Hepatic stellate cell (primary cell): ENCODE measurements at regions not wholly inside any gene's neighbourhood (a gene's known extent, or its start where the extent isn't known, plus 50 kb on each side); places are given as distances from the start of the nearest gene placed in this dataset.
"Not testable (repeated sequence)": the region's sequence is repeated elsewhere in the genome, so short reads cannot be mapped to it uniquely, and the experiment has no call there.

Source experiments
- DNase-seq: peaks from one replicate; pipeline ENCODE4 v3.0.0; 2011; ENCODE audit warnings: low spot score

GRCh38 chr7:96827701-96828100, 118.1 kb upstream of the SEM1 start:
- no peak for DNase-seq

GRCh38 chr7:96829121-96829520, 119.5 kb upstream of the SEM1 start:
- DNase-seq, result not testable (repeated sequence)

DNA sequence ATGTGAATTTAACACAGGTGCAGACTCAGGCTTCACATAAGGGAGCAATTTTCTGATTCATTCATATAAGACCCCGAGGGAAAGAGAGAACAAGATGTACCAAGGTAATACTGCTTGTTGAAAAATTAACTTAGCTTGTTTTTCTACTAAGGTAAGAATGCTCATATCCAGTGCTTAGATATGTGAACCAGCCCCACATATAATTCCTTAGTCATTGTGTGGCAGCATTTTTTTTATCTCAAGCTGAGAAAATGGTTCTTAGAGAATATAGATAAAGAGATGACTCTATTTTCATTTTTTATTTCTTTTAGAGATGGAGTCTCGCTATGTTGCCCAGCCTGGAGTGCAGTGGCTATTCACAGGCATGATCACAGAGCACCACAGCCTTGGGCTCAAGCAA, 121.8 kb upstream of the SEM1 start:
- DNase-seq, result no peak

DNA sequence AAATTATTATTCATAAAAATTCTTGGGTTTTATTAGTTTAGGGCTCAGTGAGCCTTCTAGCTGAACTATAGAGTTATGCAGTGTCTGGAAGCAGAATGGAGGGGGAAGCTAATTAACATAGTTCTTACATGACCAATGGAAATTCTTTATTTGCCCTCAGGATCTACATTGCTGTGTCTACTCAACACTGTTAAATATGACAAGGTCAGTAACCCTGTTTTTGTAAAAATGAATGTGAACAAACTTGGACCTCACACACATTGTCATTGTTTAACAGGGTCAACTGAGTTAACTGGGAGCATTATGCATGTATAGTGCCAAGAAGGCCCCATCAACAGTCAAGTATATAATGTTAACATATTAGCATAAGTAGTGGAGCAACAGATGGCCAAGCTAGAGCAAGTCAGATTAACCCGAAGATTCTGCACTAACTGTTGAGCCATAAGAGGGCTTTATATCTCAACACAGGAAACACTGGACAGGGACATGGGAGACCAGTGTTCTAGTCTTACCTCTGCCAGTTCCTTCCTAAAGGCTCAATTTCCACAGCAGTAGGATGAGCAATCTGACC, 122.5 kb upstream of the SEM1 start:
- DNase-seq, result no peak

GRCh38 chr7:96833676-96834453, 124.2 kb upstream of the SEM1 start:
- DNase-seq, result no peak

DNA sequence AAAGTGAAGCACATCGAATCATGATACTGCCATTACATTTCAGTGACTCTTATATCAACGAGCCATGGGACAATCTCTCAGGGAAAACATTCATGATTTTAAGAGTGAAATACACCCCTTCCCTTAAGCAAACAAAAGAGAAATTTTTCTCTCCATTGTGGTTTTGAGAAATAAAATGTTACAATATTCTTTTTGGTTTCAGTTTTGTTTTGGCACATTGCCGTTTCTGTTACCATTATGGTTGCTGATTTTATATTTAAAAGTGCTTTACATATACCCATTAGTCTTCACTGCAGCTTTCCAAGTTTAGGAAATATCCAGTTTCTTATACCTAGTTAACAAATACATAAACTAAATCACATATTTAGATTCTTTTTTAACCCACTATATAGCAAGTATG, 126.8 kb upstream of the SEM1 start:
- no peak for DNase-seq

DNA sequence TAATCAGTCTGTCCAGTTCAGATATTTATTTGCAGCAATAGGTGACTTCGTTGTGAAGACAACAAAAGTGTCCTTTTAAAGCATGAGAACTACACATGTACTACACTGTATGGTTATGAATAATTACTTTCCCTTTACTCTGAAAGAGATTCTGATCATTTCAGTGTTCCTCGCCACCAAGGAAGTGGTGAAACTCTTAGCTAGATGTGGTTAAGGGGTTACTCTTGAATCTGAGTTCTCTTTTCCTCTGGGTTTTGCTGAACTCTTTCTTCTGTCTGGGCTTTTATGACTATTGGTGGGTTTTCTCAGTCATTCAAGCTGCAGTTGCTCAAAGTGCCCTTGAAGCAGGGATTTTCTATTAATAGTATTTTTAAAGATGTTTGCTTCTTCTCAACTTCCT, 127.9 kb upstream of the SEM1 start:
- no peak for DNase-seq

DNA sequence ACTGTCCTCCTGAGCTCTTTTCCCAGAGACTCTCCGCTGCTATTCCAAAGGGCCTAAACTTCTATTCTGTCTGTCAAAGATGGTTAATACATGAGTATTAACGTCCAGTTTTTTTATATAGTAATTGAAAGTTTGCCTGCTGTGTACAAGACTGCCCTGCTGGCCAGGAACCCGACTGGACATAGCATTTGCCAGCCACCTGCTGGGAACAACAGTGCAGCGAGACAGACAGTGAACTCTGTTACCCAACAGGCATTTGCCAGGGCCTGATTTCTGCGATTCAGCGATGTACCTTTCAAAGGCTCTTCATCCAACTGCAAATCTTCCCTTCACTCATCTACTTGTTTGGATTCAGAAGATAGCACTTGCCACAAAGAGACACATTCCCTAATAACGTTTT, 128.8 kb upstream of the SEM1 start:
- no peak for DNase-seq

GRCh38 chr7:96855139-96855538, 145.5 kb upstream of the SEM1 start:
- DNase-seq, result no peak

DNA sequence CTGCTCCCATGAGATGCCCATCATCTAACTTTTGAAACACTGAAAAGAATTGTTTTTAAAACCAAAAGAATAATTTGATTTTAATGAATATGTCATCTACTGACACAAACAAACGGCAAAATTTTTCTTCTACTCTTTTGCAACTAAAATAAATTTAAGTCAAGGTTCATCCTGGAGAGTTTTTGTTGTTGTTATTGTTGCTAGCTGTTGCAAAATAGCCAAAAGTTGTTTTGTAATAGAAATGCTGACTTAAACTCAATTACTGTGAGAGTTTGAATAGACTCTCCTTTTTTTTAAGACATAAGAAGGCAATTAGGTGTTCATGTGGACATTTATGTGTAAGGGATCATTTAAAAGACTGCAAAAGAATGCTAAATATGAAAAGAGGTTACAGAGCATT, 146.0 kb upstream of the SEM1 start:
- no peak for DNase-seq

- no peak for DNase-seq
Measured at GRCh38 chr7:96869538-96869937, 135.8 kb upstream of the DLX6 start.

DNA sequence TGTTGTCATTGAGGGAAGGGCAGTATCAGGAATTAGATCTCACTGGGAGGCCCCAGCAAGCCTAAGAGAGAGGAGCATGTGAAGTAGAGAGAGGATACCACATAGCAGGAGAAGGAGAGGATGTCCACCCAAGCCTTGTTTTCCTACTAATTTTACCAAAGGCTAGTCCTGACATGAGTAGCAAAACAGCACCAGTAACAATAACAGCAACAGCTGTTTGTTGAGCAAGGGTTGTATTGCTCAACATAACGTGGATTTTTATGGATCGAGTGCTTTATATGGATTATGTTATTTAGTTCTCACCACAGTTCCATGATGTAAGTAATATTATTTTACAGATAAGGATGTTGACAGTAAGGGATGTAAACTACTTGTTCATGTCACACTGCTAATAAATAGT, 135.2 kb upstream of the DLX6 start:
- no peak for DNase-seq

- DNase-seq, result no peak
Measured at GRCh38 chr7:96870934-96871333, 134.4 kb upstream of the DLX6 start.

GRCh38 chr7:96887426-96887825, 117.9 kb upstream of the DLX6 start:
- DNase-seq, result no peak

GRCh38 chr7:96899108-96899507, 106.2 kb upstream of the DLX6 start:
- DNase-seq, result no peak

DNA sequence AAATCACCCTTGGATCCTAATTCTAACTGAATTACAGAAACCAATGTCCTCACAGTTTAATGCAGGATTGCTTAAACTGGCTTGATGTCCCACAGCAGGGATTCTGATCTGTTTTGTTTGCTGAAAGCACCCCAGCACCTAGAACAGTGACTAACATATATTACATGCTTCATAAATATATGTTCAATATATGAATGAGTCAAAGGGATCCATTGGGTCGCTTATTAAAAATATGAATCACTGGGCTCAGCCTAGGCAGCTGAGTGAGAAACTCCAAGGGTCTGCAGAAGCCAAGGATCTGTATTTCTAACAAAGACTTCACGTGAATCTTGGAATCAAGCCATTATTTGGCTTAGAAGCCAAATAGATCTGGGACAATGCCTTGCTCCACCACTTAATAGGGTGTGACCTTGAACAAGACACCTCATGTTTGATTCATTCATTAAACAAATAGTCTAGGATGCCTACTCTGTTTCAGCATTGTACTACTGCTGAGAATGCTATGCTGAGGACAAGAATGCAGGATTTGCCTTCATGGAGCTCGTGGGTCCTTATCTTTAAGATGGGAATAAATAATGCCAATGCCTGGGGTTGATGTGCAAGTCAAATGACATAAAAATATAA, 103.4 kb upstream of the DLX6 start:
- no peak for DNase-seq

- no peak for DNase-seq
Measured at GRCh38 chr7:96903906-96904305, 101.4 kb upstream of the DLX6 start.

DNA sequence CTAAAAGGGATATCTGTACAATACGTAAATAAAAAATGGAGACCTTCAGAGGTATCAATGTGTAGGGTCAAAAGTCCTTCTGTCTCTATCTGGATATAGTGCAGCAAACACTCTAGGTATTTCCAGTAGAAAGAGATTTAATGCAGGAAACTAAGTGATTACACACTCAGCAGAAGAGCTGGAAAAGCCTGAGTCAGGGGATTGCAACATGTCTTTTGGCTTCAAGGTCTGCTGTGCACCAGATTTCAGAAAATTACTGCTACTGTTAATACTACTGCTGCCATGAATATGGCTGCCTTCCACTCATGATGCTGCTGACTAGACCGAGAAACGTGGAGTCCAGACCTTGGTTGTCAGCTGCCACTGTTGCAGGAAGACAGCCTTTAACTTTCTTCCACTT, 94.9 kb upstream of the DLX6 start:
- DNase-seq, result no peak

DNA sequence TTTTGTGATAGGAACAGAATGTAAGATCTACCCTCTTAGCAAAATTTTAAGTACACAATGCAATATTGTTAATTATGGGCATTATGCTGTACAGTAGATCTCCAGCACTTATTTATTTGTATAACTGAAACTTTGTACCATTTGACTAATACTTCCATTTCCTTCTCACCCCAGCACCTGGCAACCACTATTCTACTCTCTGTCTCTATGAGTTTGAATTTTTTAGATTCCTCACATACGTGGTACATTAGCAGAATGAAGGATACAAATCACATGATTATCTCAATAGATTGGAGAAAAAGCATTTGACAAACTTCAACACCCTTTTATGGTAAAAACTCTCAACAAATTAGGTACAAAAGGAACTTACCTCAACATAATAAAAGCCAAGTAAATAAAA, 90.3 kb upstream of the DLX6 start:
- DNase-seq, result no peak

DNA sequence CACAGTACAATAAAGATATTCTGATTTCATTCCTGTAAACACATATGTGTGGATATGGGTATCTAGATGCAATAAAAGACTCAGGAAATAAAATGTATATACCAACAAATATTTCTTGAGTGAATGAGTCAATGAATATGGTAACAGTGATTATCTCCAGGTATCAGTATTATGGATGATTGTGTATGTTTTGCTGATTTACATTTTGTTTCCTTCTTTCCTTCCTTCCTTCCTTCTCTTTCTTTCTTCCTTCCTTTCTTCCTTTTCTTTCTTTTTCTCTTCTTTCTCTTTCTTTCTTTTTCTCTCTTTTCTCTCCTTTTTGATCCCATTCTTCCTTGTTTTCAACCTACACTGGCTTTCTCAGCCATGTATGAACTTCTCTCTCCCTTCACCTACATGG, 85.3 kb upstream of the DLX6 start:
- DNase-seq, result no peak

DNA sequence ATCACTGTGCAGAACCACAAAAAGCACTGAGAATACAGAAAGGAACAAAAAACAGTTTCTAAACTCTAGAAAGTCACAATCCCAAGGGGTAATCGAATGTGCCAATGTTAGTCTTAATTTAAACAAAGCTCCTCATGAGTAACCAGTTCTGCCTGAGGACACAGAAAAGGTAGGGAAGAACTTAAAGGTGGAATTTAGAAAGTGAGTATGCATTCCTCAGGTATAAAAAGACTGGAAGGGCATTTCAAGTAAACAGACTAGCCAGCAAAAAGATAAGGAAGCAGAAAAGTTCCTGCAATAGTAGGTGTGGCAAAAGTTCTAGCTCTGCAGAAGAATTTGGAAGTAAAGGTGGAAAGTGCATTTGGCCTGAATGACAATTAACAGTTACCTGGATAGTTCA, 84.6 kb upstream of the DLX6 start:
- DNase-seq, result no peak

DNA sequence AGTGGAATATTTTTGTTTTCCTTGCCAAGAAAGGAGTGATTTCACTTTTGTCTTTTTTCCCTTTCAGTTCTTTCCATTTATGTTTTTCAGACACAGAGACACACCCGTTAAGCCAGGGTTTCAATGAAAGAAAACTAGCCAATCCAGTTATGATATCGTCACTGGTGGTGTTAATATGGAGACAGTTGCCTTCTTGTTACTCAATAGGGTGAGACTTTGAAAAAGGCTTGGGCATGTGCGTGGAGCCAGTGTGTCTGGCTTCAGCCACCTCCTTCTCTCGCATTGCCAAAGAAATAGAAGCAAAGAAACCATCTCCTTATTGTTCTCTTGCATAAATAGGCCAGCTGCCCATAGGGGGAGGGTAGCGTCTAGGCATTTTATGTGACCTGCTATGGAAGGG, 84.1 kb upstream of the DLX6 start:
- no peak for DNase-seq

DNA sequence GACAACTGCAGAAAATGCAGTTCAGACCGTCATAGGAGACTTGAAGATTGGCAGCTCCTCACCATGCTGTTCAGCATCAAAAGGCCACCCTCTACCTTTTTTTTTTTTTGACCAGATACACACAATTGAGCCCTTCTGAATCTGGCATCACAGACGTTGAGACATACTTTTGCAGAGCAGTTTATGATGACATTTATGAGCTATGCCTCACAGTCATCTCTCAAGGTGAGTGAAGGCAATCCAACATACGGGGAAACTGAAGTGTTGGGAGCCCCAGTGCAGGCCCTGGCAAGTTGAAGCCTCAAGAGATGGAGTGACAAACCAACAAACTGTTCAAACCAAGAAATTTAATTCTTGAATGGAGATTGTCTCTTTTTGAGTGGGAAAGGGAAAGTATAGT, 83.6 kb upstream of the DLX6 start:
- DNase-seq, result no peak

GRCh38 chr7:96923345-96923744, 82.0 kb upstream of the DLX6 start:
- not testable (repeated sequence) for DNase-seq
